ENCODE measurements at regions not wholly inside any gene's neighbourhood (a gene's known extent, or its start where the extent isn't known, plus 50 kb on each side); places are given as distances from the start of the nearest gene placed in this dataset.

DNA sequence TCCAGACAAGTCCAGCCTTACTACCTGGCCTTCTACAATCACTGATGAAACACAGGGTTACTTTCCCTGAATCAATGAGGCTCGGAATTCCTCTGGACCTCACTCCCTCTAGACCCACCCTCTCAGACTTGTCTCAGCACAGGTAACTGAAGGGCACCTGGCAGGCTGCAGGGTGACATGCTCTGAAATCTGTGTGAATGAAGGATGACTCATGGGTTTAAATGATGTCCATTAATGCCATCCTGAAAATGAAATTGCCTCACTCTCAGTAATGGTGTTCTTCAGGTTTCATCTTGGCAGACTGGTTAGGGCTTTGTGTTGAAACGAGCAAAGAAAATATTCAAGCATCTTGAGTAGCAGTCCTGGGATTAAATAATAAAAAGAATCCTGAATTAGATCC, 134.4 kb downstream of the MAF start:
- TF ChIP-seq SUZ12 (IDR thresholded peaks at IDR 0.05) (no peak), TARDBP (IDR thresholded peaks at IDR 0.05) (no peak), ARNT (IDR thresholded peaks at IDR 0.05) (no peak), FOXM1 (IDR thresholded peaks at IDR 0.05; ENCODE audit: borderline replicate concordance) (no peak), ZNF384 (IDR thresholded peaks at IDR 0.05) (no peak), FOXA1 (IDR thresholded peaks at IDR 0.05) (no peak), FOXK2 (IDR thresholded peaks at IDR 0.05) (no peak), ELF4 (IDR thresholded peaks at IDR 0.05) (no peak), CTBP1 (IDR thresholded peaks at IDR 0.05; ENCODE audit: borderline replicate concordance) (no peak), LEF1 (IDR thresholded peaks at IDR 0.05; ENCODE audit: borderline replicate concordance) (no peak)

Data from HEK293T (cell line).